K562 (cell line): ENCODE measurements at regions not wholly inside any gene's neighbourhood (a gene's known extent, or its start where the extent isn't known, plus 50 kb on each side); places are given as distances from the start of the nearest gene placed in this dataset.

ENCODE experiments used
- ATAC-seq: fragments of 200-7000 bp; cut with Tn5 transposase; 3 replicates; pipeline ENCODE4 v1.9.1; 2020; ENCODE audit warnings: moderate library complexity
- BruUV-seq: library from RNA; stranded (reverse); fragments of 400-500 nt; replicated peaks from 2 replicates; lab custom pipeline; 2021; lab: Mats Ljungman, UMichigan
- CTCF ChIA-PET: fragments of 300-600 bp; formaldehyde crosslinking; extraction: SDS; loops from one replicate; lab custom pipeline; 2021; ENCODE audit warnings: low intra/inter-chr PET ratio; lab: Yijun Ruan, JAX
- POLR2A ChIA-PET: fragments of 300-600, 350-650 bp; sonication (Branson Sonifier 250); formaldehyde crosslinking; extraction: SDS; loops from one replicate; lab custom pipeline; 2021; ENCODE audit warnings: antibody characterized with exemption, inconsistent platforms; lab: Yijun Ruan, JAX
- DNase-seq, 4 experiments: peaks; one replicate each; pipeline versions ENCODE4 v3.0.0 to v3.0.0-alpha.2; 2011 to 2018; ENCODE audit warnings: low spot score in 3 of 4, mixed read lengths in 3 of 4; ENCODE audit errors: extremely low read depth in 1 of 4
- FAIRE-seq: peaks from 2 replicates; lab custom pipeline; 2011; peaks lifted over from hg19 to GRCh38; lab: Jason Lieb, UNC
- H2AFZ ChIP-seq: 2 replicates; pipeline ENCODE4 v1.6.0; 2011; ENCODE audit warnings: low read depth, low read length, control low read depth, inconsistent platforms
- H3K27ac ChIP-seq: fragments of 200-600 bp; 3 replicates; pipeline ENCODE4 v1.8.0; 2011; ENCODE audit warnings: low read depth, mild to moderate bottlenecking, control low read depth, inconsistent platforms, low read length, moderate library complexity, mixed read lengths; ENCODE audit errors: extremely low read depth
- H3K27me3 ChIP-seq, 2 experiments: fragments of 300-600 bp in 1 of 2; 2 replicates in 1 of 2; 3 replicates in 1 of 2; pipeline versions ENCODE4 v1.6.0 to v1.8.0; 2011; ENCODE audit warnings: inconsistent platforms in 2 of 2, low read length in 2 of 2, mild to moderate bottlenecking in 1 of 2, mixed read lengths in 1 of 2, moderate library complexity in 1 of 2; ENCODE audit not compliant: control insufficient read depth in 2 of 2, insufficient read depth in 2 of 2
- H3K36me3 ChIP-seq: fragments of 300-600 bp; 3 replicates; pipeline ENCODE4 v1.8.0; 2011; ENCODE audit warnings: mild to moderate bottlenecking, low read length, inconsistent platforms; ENCODE audit not compliant: control insufficient read depth, insufficient read depth
- H3K4me1 ChIP-seq, 2 experiments: fragments of 200-600 bp in 1 of 2; replicated peaks in 1 of 2; 2 replicates in 1 of 2; 3 replicates in 1 of 2; pipeline versions ENCODE4 v1.5.1 to v1.8.0; 2011; ENCODE audit warnings: inconsistent platforms in 2 of 2, low read length in 2 of 2, mild to moderate bottlenecking in 1 of 2, mixed read lengths in 1 of 2, moderate library complexity in 1 of 2; ENCODE audit not compliant: control insufficient read depth in 2 of 2, insufficient read depth in 2 of 2
- H3K4me2 ChIP-seq: 2 replicates; pipeline ENCODE4 v1.6.1; 2011; ENCODE audit warnings: low read length, control low read depth, inconsistent platforms, mixed read lengths; ENCODE audit not compliant: insufficient read depth
- H3K4me3 ChIP-seq: fragments of 200-600 bp; sonication (generic), shearing (Covaris generic); 2 replicates; pipeline ENCODE4 v1.5.1; 2016; ENCODE audit warnings: control low read depth, inconsistent platforms
- H3K79me2 ChIP-seq: fragments of 200-600 bp; 3 replicates; pipeline ENCODE4 v1.8.0; 2011; ENCODE audit warnings: low read length, inconsistent platforms; ENCODE audit not compliant: control insufficient read depth, insufficient read depth
- H3K9ac ChIP-seq, 2 experiments: 2 replicates each; pipeline versions ENCODE4 v1.6.0 to v1.6.1; 2011; ENCODE audit warnings: low read depth in 2 of 2, low read length in 2 of 2, control low read depth in 1 of 2, inconsistent platforms in 1 of 2, mild to moderate bottlenecking in 1 of 2, mixed read lengths in 1 of 2; ENCODE audit not compliant: insufficient read depth in 1 of 2
- H3K9me1 ChIP-seq: one replicate; pipeline ENCODE4 v1.6.0; 2011; ENCODE audit warnings: inconsistent platforms, mild to moderate bottlenecking, low read length, moderate library complexity; ENCODE audit not compliant: control insufficient read depth, insufficient read depth
- H3K9me3 ChIP-seq: replicated peaks from 2 replicates; pipeline ENCODE4 v1.5.1; 2011; ENCODE audit warnings: low read depth, low read length, inconsistent platforms; ENCODE audit not compliant: control insufficient read depth, insufficient read depth
- H4K20me1 ChIP-seq: replicated peaks from 2 replicates; pipeline ENCODE4 v1.6.1; 2011; ENCODE audit warnings: low read length, inconsistent platforms, mixed read lengths; ENCODE audit not compliant: control insufficient read depth, insufficient read depth
- ARID2 ChIP-seq: fragments of 450-650 bp; IDR thresholded peaks from 2 replicates; pipeline ENCODE4 v1.6.1; 2017; ENCODE audit warnings: antibody characterized with exemption, mild to moderate bottlenecking
- ARID3A ChIP-seq: IDR thresholded peaks from 2 replicates; pipeline ENCODE4 v1.6.1; 2012; ENCODE audit warnings: low read depth, low read length, improper control_type of control experiment, borderline replicate concordance
- ATF3 ChIP-seq, 2 experiments: fragments of 450-650 bp in 1 of 2; sonication (generic) in 1 of 2; formaldehyde crosslinking in 1 of 2; IDR thresholded peaks in 1 of 2; conservative IDR thresholded peaks in 1 of 2; 2 replicates each; pipeline versions ENCODE4 v1.6.1 to v1.8.1; 2016 to 2023; ENCODE audit warnings: mild to moderate bottlenecking in 2 of 2, moderate library complexity in 2 of 2, inconsistent platforms in 1 of 2, missing genetic modification reagents in 1 of 2
- CEBPG ChIP-seq, 3 experiments: fragments of 200-800 bp in 1 of 3; sonication (Bioruptor generic) in 1 of 3; sonication (generic) in 1 of 3; formaldehyde crosslinking in 1 of 3; IDR thresholded peaks in 2 of 3; conservative IDR thresholded peaks in 1 of 3; 2 replicates each; pipeline versions ENCODE4 v1.6.1 to v1.8.0; 2016 to 2022; ENCODE audit warnings: missing compliant biosample characterization in 2 of 3, missing genetic modification characterization in 2 of 3, mild to moderate bottlenecking in 1 of 3, missing genetic modification reagents in 1 of 3
- EP300 ChIP-seq: IDR thresholded peaks from 2 replicates; pipeline ENCODE4 v1.6.1; 2012; ENCODE audit warnings: low read length, improper control_type of control experiment
- ETV6 ChIP-seq, 3 experiments: fragments of 150-350 bp in 1 of 3; sonication (generic) in 1 of 3; formaldehyde crosslinking in 1 of 3; IDR thresholded peaks; 2 replicates each; pipeline versions ENCODE4 v1.6.1 to v1.8.0; 2014 to 2022; ENCODE audit warnings: borderline replicate concordance in 2 of 3, low read depth in 2 of 3, antibody characterized with exemption in 1 of 3, low read length in 1 of 3, mild to moderate bottlenecking in 1 of 3, missing genetic modification reagents in 1 of 3
- FOS ChIP-seq: IDR thresholded peaks from 3 replicates; pipeline ENCODE4 v1.6.1; 2011; ENCODE audit not compliant: insufficient read length; ENCODE audit errors: extremely low read depth
- FOSL1 ChIP-seq: fragments of 200-800 bp; sonication (Bioruptor generic); conservative IDR thresholded peaks from 2 replicates; pipeline ENCODE4 v1.6.1; 2016; ENCODE audit warnings: missing genetic modification characterization, missing compliant biosample characterization
- HDAC3 ChIP-seq: fragments of 450-650 bp; IDR thresholded peaks from 2 replicates; pipeline ENCODE4 v1.6.1; 2018; ENCODE audit warnings: borderline replicate concordance, mild to moderate bottlenecking, moderate library complexity; ENCODE audit not compliant: partially characterized antibody
- KAT2B ChIP-seq: IDR thresholded peaks from one replicate; pipeline ENCODE4 v1.6.1; 2012; ENCODE audit warnings: low read depth, mild to moderate bottlenecking, control low read depth, inconsistent platforms, low read length, moderate library complexity
- KAT7 ChIP-seq: sonication (generic); formaldehyde crosslinking; IDR thresholded peaks from 2 replicates; pipeline ENCODE4 v1.8.0; 2022; ENCODE audit warnings: missing genetic modification reagents, mild to moderate bottlenecking, borderline replicate concordance
- KDM1A ChIP-seq, 2 experiments: fragments of 450-650 bp; IDR thresholded peaks; 2 replicates each; pipeline ENCODE4 v1.6.1; 2016; ENCODE audit warnings: mild to moderate bottlenecking in 2 of 2
- KLF13 ChIP-seq: fragments of 450-650 bp; IDR thresholded peaks from 2 replicates; pipeline ENCODE4 v1.6.1; 2016; ENCODE audit warnings: missing genetic modification characterization, low read depth, mild to moderate bottlenecking, missing compliant biosample characterization, moderate library complexity, borderline replicate concordance
- MEIS2 ChIP-seq: fragments of 450-650 bp; IDR thresholded peaks from 2 replicates; pipeline ENCODE4 v1.6.1; 2014; ENCODE audit warnings: mild to moderate bottlenecking; ENCODE audit not compliant: partially characterized antibody
- RFX7 ChIP-seq: fragments of 250-450 bp; sonication (Bioruptor Pico); IDR thresholded peaks from 2 replicates; pipeline ENCODE4 v1.5.1; 2021; ENCODE audit warnings: mild to moderate bottlenecking
- TEAD4 ChIP-seq, 2 experiments: sonication (generic) in 1 of 2; formaldehyde crosslinking in 1 of 2; IDR thresholded peaks; 2 replicates each; pipeline versions ENCODE4 v1.6.1 to v1.8.0; 2012 to 2022; ENCODE audit warnings: borderline replicate concordance in 1 of 2, inconsistent platforms in 1 of 2, low read length in 1 of 2, mild to moderate bottlenecking in 1 of 2, missing genetic modification reagents in 1 of 2
- U2AF1 ChIP-seq: fragments of 200-400 bp; formaldehyde crosslinking; optimal IDR thresholded peaks from 2 replicates; pipeline ENCODE3; 2017; ENCODE audit warnings: mild to moderate bottlenecking, low read depth, low read length, moderate library complexity
- ZNF24 ChIP-seq: fragments of 450-650 bp; IDR thresholded peaks from 2 replicates; pipeline ENCODE4 v1.6.1; 2016
- ZNF589 ChIP-seq: fragments of 200-800 bp; sonication (Bioruptor generic); IDR thresholded peaks from 2 replicates; pipeline ENCODE4 v1.6.1; 2016; ENCODE audit warnings: low read depth, missing genetic modification characterization, missing compliant biosample characterization
- ZNF785 ChIP-seq: fragments of 250-450 bp; sonication (Bioruptor Pico); IDR thresholded peaks from 2 replicates; pipeline ENCODE4 v1.4.0; 2020; ENCODE audit warnings: mild to moderate bottlenecking
- WGBS: fragments of 100-300 bp; shearing (Covaris generic); methylation state at CpG from one replicate; pipeline ENCODE4 v1.1.6; 2016; ENCODE audit warnings: low coverage, mixed read lengths; ENCODE audit not compliant: insufficient coverage; ENCODE audit errors: missing lambda C conversion rate; 5-methylcytosine and 5-hydroxymethylcytosine counted together
- in situ Hi-C: fragments of 300-500 bp; cut with MboI; formaldehyde crosslinking; loops from 4 replicates; pipeline ENCODE4 v1.15.0; 2018; ENCODE audit warnings: inconsistent platforms, mixed read lengths
- intact Hi-C: fragments of 100-400 bp; cut with micrococcal nuclease; formaldehyde crosslinking; loops from 2 replicates; pipeline ENCODE4 v1.14.2; 2022

DNA sequence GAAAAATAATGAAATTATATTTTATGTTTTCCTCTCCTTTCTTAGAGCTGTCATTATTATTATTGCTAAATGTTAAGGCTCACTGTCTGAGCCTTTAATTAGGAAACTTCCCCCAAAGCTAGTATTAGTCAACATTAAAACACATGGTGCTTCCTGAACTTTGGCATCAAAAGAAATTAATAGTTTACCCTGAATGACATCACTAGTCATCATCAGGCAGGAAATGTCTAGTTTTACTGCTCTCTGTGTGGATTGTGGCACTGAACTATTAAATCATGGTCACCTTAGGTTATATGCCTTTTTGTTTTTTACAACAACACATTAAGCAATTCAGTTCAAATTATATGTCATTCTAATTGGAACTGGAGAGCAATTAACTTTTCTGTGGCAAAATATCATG is 595.5 kb downstream of the SLITRK1 start (continued):
- TF ChIP-seq HDAC3: no peak
- no peak for TF ChIP-seq KLF13 (tag)
- TF ChIP-seq ARID2: no peak

DNA sequence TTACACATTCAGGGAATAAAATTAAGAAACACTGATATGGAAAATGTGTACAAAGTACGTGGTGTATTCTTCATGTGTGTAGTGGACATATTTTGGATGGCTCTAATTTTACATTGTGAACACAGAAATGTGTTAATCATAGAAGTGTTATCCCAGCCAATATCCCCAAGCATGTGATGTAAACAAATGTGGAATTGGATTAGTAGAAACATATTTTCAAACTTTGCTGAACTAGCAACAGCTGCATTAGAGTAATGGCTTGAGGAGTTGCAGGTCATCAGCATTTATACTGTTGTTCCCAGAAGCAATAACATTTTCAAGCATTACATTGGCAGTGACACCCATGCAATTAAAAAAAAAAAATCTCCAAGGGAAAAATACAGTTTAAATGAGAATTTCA is 600.6 kb downstream of the SLITRK1 start:
- ATAC-seq (no peak), DNase-seq (no peak), FAIRE-seq (no peak)
- H3K9me1 ChIP-seq: no peaks in the 10 kb centered on the region
- no TSS peak for BruUV-seq
- intact Hi-C loops: no loop called here
- H3K9me3 ChIP-seq: no peaks in the 10 kb centered on the region
- H2AFZ ChIP-seq: no peak overlapping the region
- no peaks in the 10 kb centered on the region for H3K4me1 ChIP-seq
- H3K36me3 ChIP-seq: no peaks in the 10 kb centered on the region
- ChIA-PET POLR2A (no interaction called here), CTCF (no interaction called here)
- H3K27me3 ChIP-seq: no peaks in the 10 kb centered on the region
- no peak overlapping the region for H3K4me2 ChIP-seq
- H3K79me2 ChIP-seq: no peaks in the 10 kb centered on the region
- WGBS: 0% methylated on average over 1 of the region's 1 CpG
- in situ Hi-C loops: no loop called here
- H3K4me3 ChIP-seq: no peak overlapping the region
- no peak overlapping the region for H3K27ac ChIP-seq
- no peaks in the 10 kb centered on the region for H4K20me1 ChIP-seq
- no peak overlapping the region for H3K9ac ChIP-seq
- TF ChIP-seq ZNF785 (CRISPR knock-in tag) (no peak), ETV6 (IDR thresholded peaks at IDR 0.05; ENCODE audit: borderline replicate concordance in 1 of 2, low read depth in 2 of 2, low read length in 1 of 2) (no peak), ETV6 (CRISPR knock-in tag; IDR thresholded peaks at IDR 0.05; ENCODE audit: borderline replicate concordance) (no peak), MEIS2 (no peak), ARID3A (no peak), ZNF589 (CRISPR knock-in tag) (no peak), FOSL1 (tag) (no peak), ATF3 (IDR thresholded peaks at IDR 0.05) (no peak), ATF3 (CRISPR knock-in tag; conservative IDR thresholded peaks at IDR 0.05) (no peak), U2AF1 (no peak), RFX7 (CRISPR knock-in tag) (no peak), TEAD4 (IDR thresholded peaks at IDR 0.05; ENCODE audit: low read length) (no peak), TEAD4 (CRISPR knock-in tag; IDR thresholded peaks at IDR 0.05; ENCODE audit: borderline replicate concordance) (no peak), ZNF24 (no peak), KAT7 (no peak), KAT2B (no peak), KDM1A (IDR thresholded peaks at IDR 0.05) (no peak), EP300 (no peak), CEBPG (CRISPR knock-in tag; IDR thresholded peaks at IDR 0.05) (no peak), CEBPG (tag; conservative IDR thresholded peaks at IDR 0.05 in 1 of 2, IDR thresholded peaks at IDR 0.05 in 1 of 2) (no peak), FOS (no peak)
